SK-N-SH (cell line): ENCODE measurements at regions not wholly inside any gene's neighbourhood (a gene's known extent, or its start where the extent isn't known, plus 50 kb on each side); places are given as distances from the start of the nearest gene placed in this dataset.
"Not testable (repeated sequence)": the region's sequence is repeated elsewhere in the genome, so short reads cannot be mapped to it uniquely, and the experiment has no call there.

Experiments used
- CTCF ChIA-PET: fragments of 300-600, 350-600 bp; formaldehyde crosslinking; extraction: SDS; loops from one replicate; lab custom pipeline; 2021; lab: Yijun Ruan, JAX
- POLR2A ChIA-PET: fragments of 350-600 bp; sonication (Branson Sonifier 250); formaldehyde crosslinking; extraction: SDS; loops from one replicate; lab custom pipeline; 2020; ENCODE audit warnings: antibody characterized with exemption, inconsistent platforms; lab: Yijun Ruan, JAX
- DNase-seq: peaks from one replicate; pipeline ENCODE4 v3.0.0; 2012
- H2AFZ ChIP-seq: fragments of 200-600 bp; sonication (generic); 2 replicates; pipeline ENCODE4 v1.8.1; 2016; ENCODE audit warnings: antibody characterized with exemption, mild to moderate bottlenecking, low read depth
- H3F3A ChIP-seq: fragments of 200-600 bp; sonication (generic); replicated peaks from 2 replicates; pipeline ENCODE3; 2016; ENCODE audit warnings: antibody characterized with exemption, mild to moderate bottlenecking; ENCODE audit not compliant: insufficient read depth
- H3K27ac ChIP-seq, 2 experiments: fragments of 200-500 bp in 1 of 2; fragments of 200-600 bp in 1 of 2; sonication (Bioruptor generic) in 1 of 2; sonication (generic), shearing (Covaris generic) in 1 of 2; 2 replicates each; pipeline versions ENCODE4 v1.5.1 to v1.6.1; 2014 to 2016; ENCODE audit warnings: low read depth in 2 of 2, inconsistent platforms in 1 of 2, low read length in 1 of 2, mild to moderate bottlenecking in 1 of 2, mixed read lengths in 1 of 2
- H3K27me3 ChIP-seq: fragments of 200-600 bp; sonication (generic), shearing (Covaris generic); 2 replicates; pipeline ENCODE4 v1.6.1; 2016; ENCODE audit warnings: mixed run types; ENCODE audit not compliant: insufficient read depth
- H3K36me3 ChIP-seq, 2 experiments: fragments of 200-500 bp in 1 of 2; fragments of 200-600 bp in 1 of 2; sonication (Bioruptor generic) in 1 of 2; sonication (generic) in 1 of 2; replicated peaks in 1 of 2; 2 replicates each; pipeline versions ENCODE3 to v1.5.1; 2014 to 2016; ENCODE audit warnings: low read length in 1 of 2, mild to moderate bottlenecking in 1 of 2; ENCODE audit not compliant: insufficient read depth in 2 of 2, control insufficient read depth in 1 of 2
- H3K4me1 ChIP-seq, 2 experiments: fragments of 200-500 bp in 1 of 2; fragments of 200-600 bp in 1 of 2; sonication (Bioruptor generic) in 1 of 2; sonication (generic), shearing (Covaris generic) in 1 of 2; 2 replicates each; pipeline versions ENCODE4 v1.5.1 to v1.6.1; 2014 to 2016; ENCODE audit warnings: low read depth in 1 of 2, low read length in 1 of 2, mixed run types in 1 of 2; ENCODE audit not compliant: insufficient read depth in 2 of 2, control insufficient read depth in 1 of 2
- H3K4me2 ChIP-seq: fragments of 200-600 bp; sonication (generic), shearing (Covaris generic); 2 replicates; pipeline ENCODE4 v1.6.1; 2017; ENCODE audit warnings: mixed run types
- H3K4me3 ChIP-seq, 2 experiments: fragments of 200-500 bp in 1 of 2; fragments of 200-600 bp in 1 of 2; sonication (Bioruptor generic) in 1 of 2; sonication (generic), shearing (Covaris generic) in 1 of 2; 2 replicates each; pipeline versions ENCODE4 v1.5.1 to v1.8.1; 2014 to 2016; ENCODE audit warnings: low read depth in 2 of 2, inconsistent platforms in 1 of 2, low read length in 1 of 2, mild to moderate bottlenecking in 1 of 2, mixed read lengths in 1 of 2, moderate library complexity in 1 of 2
- H3K79me2 ChIP-seq: fragments of 200-600 bp; sonication (generic); 2 replicates; pipeline ENCODE4 v1.8.1; 2017; ENCODE audit warnings: mild to moderate bottlenecking; ENCODE audit not compliant: insufficient read depth
- H3K9ac ChIP-seq: fragments of 200-600 bp; sonication (generic); 2 replicates; pipeline ENCODE4 v1.6.1; 2017; ENCODE audit warnings: mixed run types
- H3K9me2 ChIP-seq: fragments of 200-600 bp; sonication (generic); 2 replicates; pipeline ENCODE4 v1.6.1; 2017; ENCODE audit warnings: mixed run types
- H3K9me3 ChIP-seq: fragments of 200-600 bp; sonication (generic); 2 replicates; pipeline ENCODE4 v1.6.1; 2017; ENCODE audit warnings: mixed run types, mild to moderate bottlenecking, moderate library complexity
- H4K20me1 ChIP-seq: fragments of 200-600 bp; sonication (generic); 2 replicates; pipeline ENCODE4 v1.6.1; 2017; ENCODE audit warnings: mild to moderate bottlenecking, mixed run types; ENCODE audit not compliant: insufficient read depth
- EP300 ChIP-seq, 2 experiments: IDR thresholded peaks; 2 replicates each; pipeline versions ENCODE4 v1.4.0 to v1.6.1; 2012; ENCODE audit warnings: borderline replicate concordance in 1 of 2, low read depth in 1 of 2, low read length in 1 of 2
- MEF2A ChIP-seq: IDR thresholded peaks from 2 replicates; pipeline ENCODE4 v1.4.0; 2012; ENCODE audit warnings: low read depth, borderline replicate concordance
- POLR2AphosphoS5 ChIP-seq: IDR thresholded peaks from 2 replicates; pipeline ENCODE4 v1.6.1; 2012; ENCODE audit warnings: low read depth, low read length
- WGBS: methylation state at CpG from one replicate; pipeline ENCODE4 v1.1.6; 2017; ENCODE audit warnings: low lambda C conversion rate; 5-methylcytosine and 5-hydroxymethylcytosine counted together

DNA sequence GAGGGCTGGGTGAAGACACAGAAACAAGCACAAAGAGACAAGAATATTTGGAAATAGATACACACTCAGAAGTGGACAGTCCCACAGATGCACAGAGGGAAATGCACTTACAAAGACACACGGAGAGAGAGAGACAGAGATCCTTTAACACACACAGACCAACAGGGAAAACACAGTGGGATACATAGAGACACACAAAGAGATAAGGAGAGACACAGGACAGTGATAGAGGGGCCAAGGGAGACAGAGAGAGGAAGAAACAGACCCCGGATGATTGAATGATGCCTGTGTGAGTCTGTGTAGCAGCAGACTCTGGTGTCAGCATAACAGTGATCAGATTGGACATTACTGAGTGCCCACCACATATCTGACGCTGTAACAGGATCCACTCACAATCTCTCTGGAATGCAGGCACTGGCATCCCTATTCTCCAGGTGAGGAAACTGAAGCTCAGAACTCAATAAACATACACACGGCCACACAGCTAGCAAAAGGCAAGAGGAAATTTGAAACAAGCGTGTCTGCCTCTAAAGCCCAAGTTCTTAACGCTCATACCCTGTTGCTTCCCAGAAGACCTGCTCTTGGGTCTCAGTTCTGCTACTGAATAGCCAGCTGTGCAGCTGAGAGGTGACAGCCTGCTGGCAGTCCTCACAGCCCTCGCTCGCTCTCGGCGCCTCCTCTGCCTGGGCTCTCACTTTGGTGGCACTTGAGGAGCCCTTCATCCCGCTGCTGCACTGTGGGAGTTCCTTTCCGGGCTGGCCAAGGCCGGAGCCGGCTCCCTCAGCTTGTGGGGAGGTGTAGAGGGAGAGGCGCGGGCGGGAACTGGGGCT lies 186.3 kb upstream of the NLRP1 start (continued):
- no peak for TF ChIP-seq EP300 (IDR thresholded peaks at IDR 0.05; ENCODE audit: borderline replicate concordance in 1 of 2, low read depth in 1 of 2, low read length in 1 of 2)

DNA sequence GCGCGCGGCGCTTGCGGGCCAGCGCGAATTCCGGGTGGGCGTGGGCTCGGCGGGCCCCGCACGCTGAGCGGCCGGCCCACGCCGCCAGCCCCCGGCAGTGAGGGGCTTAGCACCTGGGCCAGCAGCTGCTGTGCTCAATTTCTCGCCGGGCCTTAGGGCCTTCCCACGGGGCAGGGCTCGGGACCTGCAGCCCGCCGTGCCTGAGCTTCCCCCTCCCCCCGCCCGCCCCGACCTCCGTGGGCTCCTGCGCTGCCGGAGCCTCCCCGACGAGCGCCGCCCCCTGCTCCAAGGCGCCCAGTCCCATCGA lies 186.9 kb upstream of the NLRP1 start:
- 56% methylated on average over 10 of the region's 36 CpGs for WGBS
- H3K9ac ChIP-seq, H3K9me2 ChIP-seq, CTCF ChIA-PET, H3K4me1 ChIP-seq, H3K9me3 ChIP-seq, POLR2A ChIA-PET, H4K20me1 ChIP-seq, H3K27ac ChIP-seq, DNase-seq, H3F3A ChIP-seq, H3K36me3 ChIP-seq, H3K79me2 ChIP-seq, H2AFZ ChIP-seq, H3K4me3 ChIP-seq: not testable (repeated sequence)
- Histone ChIP-seq H3K4me2 (peak overlapping the region; percentile 57; the same call in 1 of the 2 replicates), H3K27me3 (peaks cover 48% of the 10 kb centered on the region; the same call in 1 of the 2 replicates)

DNA sequence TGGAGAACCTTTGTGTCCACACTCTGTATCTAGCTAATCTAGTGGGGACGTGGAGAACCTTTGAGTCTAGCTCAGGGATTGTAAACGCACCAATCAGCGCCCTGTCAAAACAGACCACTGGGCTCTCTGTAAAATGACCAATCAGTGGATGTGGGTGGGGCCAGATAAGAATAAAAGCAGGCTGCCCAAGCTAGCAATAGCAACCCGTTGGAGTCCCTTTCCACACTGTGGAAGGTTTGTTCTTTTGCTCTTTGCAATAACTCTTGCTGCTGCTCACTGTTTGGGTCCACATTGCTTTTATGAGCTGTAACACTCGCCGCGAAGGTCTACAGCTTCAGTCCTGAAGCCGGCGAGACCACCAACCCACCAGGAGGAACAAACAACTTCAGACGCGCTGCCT lies 187.7 kb upstream of the NLRP1 start:
- H3K4me2 ChIP-seq, H3K9me2 ChIP-seq, H3K79me2 ChIP-seq, H3K4me1 ChIP-seq, H3K4me3 ChIP-seq, H3K36me3 ChIP-seq, H2AFZ ChIP-seq, POLR2A ChIA-PET, H3K9ac ChIP-seq, H3K9me3 ChIP-seq, H4K20me1 ChIP-seq, H3K27ac ChIP-seq, H3F3A ChIP-seq, DNase-seq, CTCF ChIA-PET: not testable (repeated sequence)
- 26% methylated on average over 11 of the region's 11 CpGs for WGBS
- H3K27me3 ChIP-seq: peaks cover 46% of the 10 kb centered on the region; the same call in 1 of the 2 replicates

DNA sequence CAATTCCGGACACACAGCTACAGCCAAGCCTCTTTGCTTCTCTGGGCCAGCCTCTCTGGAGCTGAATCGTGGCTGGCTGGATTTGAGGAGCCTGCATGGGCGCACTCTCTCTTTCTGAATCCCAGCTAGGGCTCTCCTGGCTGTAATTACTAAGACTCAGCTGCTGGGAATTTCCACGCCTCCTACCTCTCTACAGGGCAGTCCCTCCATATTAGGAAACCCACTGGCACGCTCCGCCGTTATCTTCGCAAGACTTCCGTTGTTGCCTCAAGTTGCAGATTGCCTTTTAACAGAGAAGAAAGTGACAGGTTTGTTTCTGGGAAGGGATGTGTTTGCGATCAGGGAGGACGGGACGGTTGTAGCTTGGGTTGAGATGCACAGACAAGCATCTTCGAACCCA lies 188.4 kb upstream of the NLRP1 start:
- DNase-seq: no peak
- ChIA-PET CTCF (no interaction called here), POLR2A (no interaction called here)
- Histone ChIP-seq H3K9ac (no peak overlapping the region), H3K27me3 (peaks cover 41% of the 10 kb centered on the region; the same call in 1 of the 2 replicates), H3K9me2 (no peaks in the 10 kb centered on the region), H3K4me1 (no peaks in the 10 kb centered on the region), H3K27ac (no peak overlapping the region), H3K36me3 (no peaks in the 10 kb centered on the region), H3K9me3 (no peaks in the 10 kb centered on the region), H3K4me3 (no peak overlapping the region; a peak in 1 of 4 replicates), H3K79me2 (no peaks in the 10 kb centered on the region), H2AFZ (no peak overlapping the region), H4K20me1 (no peaks in the 10 kb centered on the region), H3F3A (peaks cover 5% of the 10 kb centered on the region), H3K4me2 (no peak overlapping the region)
- 33% methylated on average over 13 of the region's 13 CpGs for WGBS
- TF ChIP-seq POLR2AphosphoS5 (no peak), EP300 (IDR thresholded peaks at IDR 0.05; ENCODE audit: borderline replicate concordance in 1 of 2, low read depth in 1 of 2, low read length in 1 of 2) (no peak), MEF2A (no peak)
